ENCODE measurements at regions not wholly inside any gene's neighbourhood (a gene's known extent, or its start where the extent isn't known, plus 50 kb on each side); places are given as distances from the start of the nearest gene placed in this dataset.

- peaks cover 4% of the 10 kb centered on the region for H3K9me3 Mint-ChIP-seq (ENCODE audit: unreplicated experiment)
- no peaks in the 10 kb centered on the region for H3K27me3 Mint-ChIP-seq (ENCODE audit: unreplicated experiment)
- peaks cover 4% of the 10 kb centered on the region for H3K4me1 Mint-ChIP-seq (ENCODE audit: low read depth, unreplicated experiment)
- H3K27ac Mint-ChIP-seq (ENCODE audit: unreplicated experiment) = no peak overlapping the region
- H3K4me3 Mint-ChIP-seq (ENCODE audit: unreplicated experiment) = no peak overlapping the region
- DNase-seq = no peak
- TF ChIP-seq, protein P1, sequence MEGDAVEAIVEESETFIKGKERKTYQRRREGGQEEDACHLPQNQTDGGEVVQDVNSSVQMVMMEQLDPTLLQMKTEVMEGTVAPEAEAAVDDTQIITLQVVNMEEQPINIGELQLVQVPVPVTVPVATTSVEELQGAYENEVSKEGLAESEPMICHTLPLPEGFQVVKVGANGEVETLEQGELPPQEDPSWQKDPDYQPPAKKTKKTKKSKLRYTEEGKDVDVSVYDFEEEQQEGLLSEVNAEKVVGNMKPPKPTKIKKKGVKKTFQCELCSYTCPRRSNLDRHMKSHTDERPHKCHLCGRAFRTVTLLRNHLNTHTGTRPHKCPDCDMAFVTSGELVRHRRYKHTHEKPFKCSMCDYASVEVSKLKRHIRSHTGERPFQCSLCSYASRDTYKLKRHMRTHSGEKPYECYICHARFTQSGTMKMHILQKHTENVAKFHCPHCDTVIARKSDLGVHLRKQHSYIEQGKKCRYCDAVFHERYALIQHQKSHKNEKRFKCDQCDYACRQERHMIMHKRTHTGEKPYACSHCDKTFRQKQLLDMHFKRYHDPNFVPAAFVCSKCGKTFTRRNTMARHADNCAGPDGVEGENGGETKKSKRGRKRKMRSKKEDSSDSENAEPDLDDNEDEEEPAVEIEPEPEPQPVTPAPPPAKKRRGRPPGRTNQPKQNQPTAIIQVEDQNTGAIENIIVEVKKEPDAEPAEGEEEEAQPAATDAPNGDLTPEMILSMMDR (IDR thresholded peaks at IDR 0.05; ENCODE audit: partially characterized antibody, unreplicated experiment) = peak; percentile 78
- peaks cover 16% of the 10 kb centered on the region for H3K36me3 Mint-ChIP-seq (ENCODE audit: unreplicated experiment)
Measured at GRCh38 chr7:13276977-13277376, 589.5 kb downstream of the ARL4A start.

GRCh38 chr7:13278020-13278419 is 590.6 kb downstream of the ARL4A start:
- Mint-ChIP-seq H3K27ac (ENCODE audit: unreplicated experiment) (no peak overlapping the region), H3K4me1 (ENCODE audit: low read depth, unreplicated experiment) (peaks cover 4% of the 10 kb centered on the region), H3K4me3 (ENCODE audit: unreplicated experiment) (no peak overlapping the region), H3K36me3 (ENCODE audit: unreplicated experiment) (peaks cover 14% of the 10 kb centered on the region), H3K27me3 (ENCODE audit: unreplicated experiment) (no peaks in the 10 kb centered on the region), H3K9me3 (ENCODE audit: unreplicated experiment) (peaks cover 4% of the 10 kb centered on the region)
- no peak for DNase-seq
- TF ChIP-seq, protein P1 (IDR thresholded peaks at IDR 0.05; ENCODE audit: partially characterized antibody, unreplicated experiment) = no peak

DNA sequence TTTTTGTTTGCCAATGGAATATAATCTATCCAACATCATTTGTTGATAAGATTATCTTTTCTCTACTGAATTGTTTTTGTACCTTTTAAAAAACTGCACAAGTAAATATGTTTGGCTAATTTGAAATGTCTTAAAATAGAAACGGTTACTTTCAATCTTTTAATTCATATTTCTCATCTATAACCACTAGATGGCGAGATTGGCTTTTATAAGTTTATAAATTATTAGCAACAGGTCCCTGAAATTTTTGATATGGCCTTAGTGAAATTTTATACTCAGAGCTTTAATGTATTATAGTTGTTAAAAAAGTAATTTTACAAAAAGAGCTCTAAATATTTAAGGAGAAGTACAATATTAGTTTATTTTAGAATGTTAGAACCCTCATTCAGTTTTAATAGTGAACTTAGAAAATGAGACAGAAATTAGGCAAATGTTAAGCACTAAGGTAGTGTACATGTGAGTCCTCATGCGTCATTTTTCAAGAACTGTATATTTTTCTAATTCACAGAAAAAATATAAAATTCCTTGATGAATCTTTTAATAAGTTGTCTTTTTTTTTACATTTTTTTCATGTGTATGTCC is 592.5 kb downstream of the ARL4A start:
- H3K4me3 Mint-ChIP-seq (ENCODE audit: unreplicated experiment) = no peak overlapping the region
- DNase-seq = no peak

DNA sequence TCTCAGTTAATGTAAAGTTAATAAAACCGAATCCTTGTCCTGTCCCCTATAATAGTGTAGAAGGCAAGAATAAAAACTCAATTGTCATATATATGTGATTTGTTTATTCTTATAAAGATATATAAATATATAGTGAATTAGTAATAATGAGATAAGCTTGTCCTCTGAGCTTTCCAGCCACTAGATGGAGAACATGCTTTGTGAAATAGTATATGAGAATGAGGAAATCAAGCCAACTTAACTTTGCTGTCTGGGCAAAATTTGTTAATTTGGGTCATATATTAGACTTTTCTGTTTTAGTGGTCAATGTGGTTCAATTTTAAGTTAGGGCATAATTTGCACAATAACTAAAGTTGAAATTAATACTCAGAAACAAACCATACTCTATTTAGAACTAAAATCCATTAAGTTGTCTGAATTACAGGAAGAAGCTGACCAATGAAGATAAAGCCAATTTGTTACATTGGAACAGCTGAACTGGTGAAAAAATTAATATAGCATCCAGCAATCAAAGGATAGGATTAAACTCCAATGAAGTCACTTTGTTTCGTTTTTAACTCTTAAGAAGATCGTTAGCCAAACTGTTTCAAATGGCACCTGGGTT is 595.0 kb downstream of the ARL4A start:
- H3K27ac Mint-ChIP-seq (ENCODE audit: unreplicated experiment) = no peak overlapping the region
- no peak overlapping the region for H3K4me3 Mint-ChIP-seq (ENCODE audit: unreplicated experiment)
- no peaks in the 10 kb centered on the region for H3K27me3 Mint-ChIP-seq (ENCODE audit: unreplicated experiment)
- TF ChIP-seq, protein P1 (IDR thresholded peaks at IDR 0.05; ENCODE audit: partially characterized antibody, unreplicated experiment) = peak; percentile 38
- DNase-seq = no peak
- no peaks in the 10 kb centered on the region for H3K9me3 Mint-ChIP-seq (ENCODE audit: unreplicated experiment)
- H3K36me3 Mint-ChIP-seq (ENCODE audit: unreplicated experiment) = no peaks in the 10 kb centered on the region
- peaks cover 10% of the 10 kb centered on the region for H3K4me1 Mint-ChIP-seq (ENCODE audit: low read depth, unreplicated experiment)

More for the DNA sequence above, 592.5 kb downstream of the ARL4A start:
- H3K36me3 Mint-ChIP-seq (ENCODE audit: unreplicated experiment) = peaks cover 4% of the 10 kb centered on the region
- TF ChIP-seq, protein P1 (IDR thresholded peaks at IDR 0.05; ENCODE audit: partially characterized antibody, unreplicated experiment) = peak; percentile 78
- peaks cover 4% of the 10 kb centered on the region for H3K4me1 Mint-ChIP-seq (ENCODE audit: low read depth, unreplicated experiment)
- H3K27ac Mint-ChIP-seq (ENCODE audit: unreplicated experiment) = no peak overlapping the region
- H3K9me3 Mint-ChIP-seq (ENCODE audit: unreplicated experiment) = peaks cover 2% of the 10 kb centered on the region
- H3K27me3 Mint-ChIP-seq (ENCODE audit: unreplicated experiment) = no peaks in the 10 kb centered on the region

DNA sequence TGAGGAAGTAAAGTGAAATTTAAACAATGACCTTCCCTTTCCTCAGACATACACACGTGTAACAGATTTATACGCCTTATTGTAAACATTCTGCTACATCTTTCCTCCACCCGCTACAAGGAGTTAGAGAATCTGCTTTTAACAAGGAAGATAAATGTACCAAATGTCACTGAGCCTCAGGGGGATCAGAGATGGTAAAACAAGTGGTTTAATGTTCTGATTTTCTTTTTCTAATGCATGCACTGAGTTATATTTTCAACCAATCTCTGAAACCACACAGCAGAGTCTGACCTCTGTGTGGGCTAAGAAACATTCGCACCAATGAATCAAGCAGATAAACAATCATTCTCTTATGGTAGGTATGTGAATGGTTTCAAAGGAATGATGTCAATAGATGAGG is 599.5 kb downstream of the ARL4A start:
- Mint-ChIP-seq H3K4me3 (ENCODE audit: unreplicated experiment) (no peak overlapping the region), H3K27me3 (ENCODE audit: unreplicated experiment) (peaks cover 1% of the 10 kb centered on the region), H3K36me3 (ENCODE audit: unreplicated experiment) (no peaks in the 10 kb centered on the region), H3K27ac (ENCODE audit: unreplicated experiment) (no peak overlapping the region), H3K9me3 (ENCODE audit: unreplicated experiment) (no peaks in the 10 kb centered on the region), H3K4me1 (ENCODE audit: low read depth, unreplicated experiment) (peaks cover 9% of the 10 kb centered on the region)
- DNase-seq = no peak
- TF ChIP-seq, protein P1 (IDR thresholded peaks at IDR 0.05; ENCODE audit: partially characterized antibody, unreplicated experiment) = no peak
